GM18511 (cell line): ENCODE measurements at regions not wholly inside any gene's neighbourhood (a gene's known extent, or its start where the extent isn't known, plus 50 kb on each side); places are given as distances from the start of the nearest gene placed in this dataset.
"Not testable (repeated sequence)": the region's sequence is repeated elsewhere in the genome, so short reads cannot be mapped to it uniquely, and the experiment has no call there.

ENCODE experiments used
- ATAC-seq: cut with Tn5 transposase; IDR thresholded peaks from one replicate; pipeline ENCODE4 v1.9.1; 2021; ENCODE audit warnings: mild to moderate bottlenecking, moderate library complexity; ENCODE audit not compliant: unreplicated experiment

DNA sequence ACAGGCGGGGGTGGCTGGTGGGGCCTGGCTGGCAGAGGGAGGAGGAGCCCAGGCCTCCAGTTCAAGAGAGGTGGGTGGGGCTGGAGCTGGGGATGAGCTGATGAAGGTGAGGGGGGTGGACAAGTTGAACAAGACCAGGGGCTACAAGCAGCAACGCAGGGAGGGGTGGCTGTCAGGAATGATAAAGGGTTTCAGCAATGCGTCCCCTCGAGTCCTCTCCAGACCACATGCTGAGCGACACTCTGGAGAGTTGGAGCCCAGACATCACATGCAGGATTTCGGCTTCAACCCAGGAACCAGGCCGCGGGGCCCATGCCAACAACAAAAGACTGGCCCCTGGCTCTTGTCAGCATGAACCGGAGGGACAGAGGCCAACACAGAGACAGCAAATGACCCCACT lies 480.3 kb downstream of the BRD1 start:
- ATAC-seq = no peak

GRCh38 chr22:49345896-49346295 lies 481.8 kb downstream of the BRD1 start:
- no peak for ATAC-seq

DNA sequence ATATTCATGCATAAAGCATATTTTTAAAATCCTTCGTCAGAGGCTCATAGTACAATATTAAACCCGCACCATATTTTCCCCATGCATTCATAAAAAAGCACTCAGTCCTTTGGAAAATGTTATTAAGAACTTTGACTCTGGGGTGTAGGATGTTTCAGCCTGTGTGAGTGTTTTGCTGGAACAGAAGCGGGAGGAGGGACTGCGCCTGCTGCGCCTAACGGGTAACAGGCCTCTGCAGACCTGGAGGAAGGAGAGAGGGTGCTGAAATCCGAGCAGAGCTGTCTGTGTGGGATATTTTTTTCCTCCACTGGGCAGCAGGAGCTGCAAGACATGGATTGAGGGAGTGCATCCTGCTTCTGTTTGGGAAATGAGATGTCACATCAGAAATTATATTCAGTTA lies 483.0 kb downstream of the BRD1 start:
- no peak for ATAC-seq

GRCh38 chr22:49344161-49344560 lies 483.5 kb downstream of the BRD1 start:
- ATAC-seq = no peak

DNA sequence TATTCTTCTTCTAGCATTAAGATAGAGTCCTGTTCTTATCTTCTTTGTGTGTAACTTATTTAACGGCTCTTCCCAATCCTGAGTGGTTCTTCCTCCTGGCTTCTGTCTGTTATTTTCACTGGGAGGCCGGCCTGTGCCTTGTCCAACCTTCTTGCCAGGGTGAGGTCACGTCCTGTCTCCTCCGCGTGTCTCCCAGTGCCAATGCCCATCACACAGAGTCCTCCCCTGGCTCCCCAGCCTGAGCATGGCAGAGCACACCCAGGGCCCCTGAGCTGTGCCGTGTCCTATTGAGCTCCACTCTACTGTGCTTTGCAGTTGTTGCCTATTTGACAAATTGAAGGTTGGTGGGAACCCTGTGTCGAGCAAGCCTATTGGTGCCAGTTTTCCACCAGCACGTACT lies 487.3 kb downstream of the BRD1 start:
- ATAC-seq = no peak

GRCh38 chr22:49336483-49336882 lies 491.2 kb downstream of the BRD1 start:
- not testable (repeated sequence) for ATAC-seq

DNA sequence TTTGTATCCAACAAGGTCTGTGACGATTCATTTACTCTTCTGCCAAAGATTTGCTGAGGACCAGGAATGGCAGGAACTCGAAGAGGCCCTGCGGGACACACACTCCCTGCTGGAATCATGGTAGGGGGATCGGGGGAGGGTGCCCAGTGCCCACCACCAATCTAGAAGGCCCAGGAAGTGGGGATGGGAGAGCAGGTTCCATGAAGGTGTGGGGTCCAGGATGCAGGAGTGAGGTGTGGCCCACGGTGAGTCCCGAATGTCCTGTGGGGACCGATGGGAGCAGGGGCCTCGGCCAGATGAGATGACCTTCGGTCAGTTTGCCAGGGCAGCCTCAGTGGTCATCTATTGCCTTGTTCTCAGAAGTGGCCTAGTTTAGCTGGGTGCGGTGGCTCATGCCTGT lies 492.7 kb downstream of the BRD1 start:
- ATAC-seq = no peak

- ATAC-seq = no peak
Measured at GRCh38 chr22:49334449-49334789, 493.3 kb downstream of the BRD1 start.

GRCh38 chr22:49333206-49333605 lies 494.5 kb downstream of the BRD1 start:
- no peak for ATAC-seq

- no peak for ATAC-seq
Measured at GRCh38 chr22:49332691-49333090, 495.0 kb downstream of the BRD1 start.

GRCh38 chr22:49331878-49332277 lies 495.8 kb downstream of the BRD1 start:
- no peak for ATAC-seq

DNA sequence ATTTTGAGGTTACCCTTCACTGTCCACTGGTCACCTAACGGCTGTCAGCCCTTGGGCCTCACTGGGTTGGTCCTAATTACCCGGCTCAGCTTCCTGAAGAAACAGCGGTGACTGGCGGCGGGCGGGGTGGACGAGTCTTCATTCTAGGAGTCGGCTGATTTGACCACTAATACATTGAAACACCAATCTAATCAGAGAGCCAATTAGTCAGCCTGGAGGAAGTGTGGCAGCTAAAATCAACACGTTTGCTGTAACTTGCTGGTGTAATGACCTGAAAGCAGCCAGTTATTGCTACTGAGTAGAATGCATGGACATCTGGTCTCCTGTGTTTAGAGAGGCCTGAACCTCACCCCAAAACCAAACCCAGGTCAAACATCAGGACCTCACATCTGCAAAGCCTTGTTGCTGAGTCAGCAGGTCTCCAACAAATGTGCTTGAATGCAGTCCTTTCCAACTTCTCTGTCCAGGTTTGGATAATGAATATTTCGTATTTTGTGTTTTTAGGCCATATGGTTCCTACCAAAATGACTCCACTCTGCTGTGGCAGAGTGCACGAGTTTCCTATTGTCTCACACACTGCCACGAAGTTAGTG lies 496.4 kb downstream of the BRD1 start:
- ATAC-seq = no peak

- ATAC-seq = no peak
Measured at GRCh38 chr22:49330421-49331222, 497.1 kb downstream of the BRD1 start.

GRCh38 chr22:49329636-49330035 lies 498.0 kb downstream of the BRD1 start:
- no peak for ATAC-seq

DNA sequence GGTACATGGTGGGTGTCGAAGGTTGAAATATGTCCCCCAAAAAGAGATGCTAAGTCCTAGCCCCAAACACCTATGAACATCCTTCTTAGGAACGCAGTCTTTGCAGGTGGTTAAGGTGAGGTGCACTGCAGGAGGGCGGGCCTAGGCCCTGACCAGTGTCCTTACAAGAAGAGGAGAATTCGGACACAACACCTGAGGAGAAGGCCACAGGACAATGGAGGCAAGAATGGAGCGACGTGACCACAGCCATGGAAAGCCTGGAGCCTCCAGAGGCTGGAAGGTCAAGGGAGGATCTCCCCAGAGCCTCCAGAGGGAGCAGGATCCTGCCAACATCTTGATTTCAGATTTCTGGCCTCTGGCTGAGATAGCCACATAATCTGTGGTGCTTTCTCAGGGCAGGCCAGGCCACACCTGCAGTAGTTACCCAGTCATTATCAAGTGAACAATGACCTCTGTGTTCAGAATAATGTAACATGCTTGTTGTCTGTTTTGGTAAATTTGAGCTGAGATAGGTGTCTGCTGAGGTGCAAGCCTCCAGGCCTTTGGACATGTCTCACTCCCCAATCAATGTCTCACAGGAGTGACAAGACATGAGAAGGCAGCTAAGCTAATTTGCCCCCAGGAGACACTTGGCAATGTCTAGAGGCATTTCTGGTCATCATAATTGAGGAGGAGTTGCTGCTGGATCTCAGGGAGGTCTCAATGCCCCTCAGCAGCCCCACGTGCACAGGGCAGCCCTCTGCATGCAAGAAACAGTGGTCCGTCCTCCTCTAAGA lies 498.9 kb downstream of the BRD1 start:
- no peak for ATAC-seq

DNA sequence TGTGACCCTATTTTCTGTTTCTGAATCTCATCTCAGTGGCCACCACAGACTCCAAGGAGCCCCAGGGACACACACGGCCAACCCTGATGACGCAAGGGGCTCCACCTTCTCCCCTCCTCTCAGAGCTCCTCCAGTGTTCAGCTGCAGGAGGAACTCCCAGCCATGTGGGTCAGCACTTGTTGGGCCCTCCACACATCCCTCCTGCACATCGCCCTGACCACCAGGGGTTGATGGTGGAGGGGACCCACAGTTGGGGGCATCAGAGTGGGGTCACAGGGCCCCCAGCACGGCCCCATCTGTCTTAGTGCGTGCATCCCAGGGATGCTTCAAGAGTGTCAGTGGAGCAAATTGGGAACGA lies 499.6 kb downstream of the BRD1 start:
- ATAC-seq = no peak

DNA sequence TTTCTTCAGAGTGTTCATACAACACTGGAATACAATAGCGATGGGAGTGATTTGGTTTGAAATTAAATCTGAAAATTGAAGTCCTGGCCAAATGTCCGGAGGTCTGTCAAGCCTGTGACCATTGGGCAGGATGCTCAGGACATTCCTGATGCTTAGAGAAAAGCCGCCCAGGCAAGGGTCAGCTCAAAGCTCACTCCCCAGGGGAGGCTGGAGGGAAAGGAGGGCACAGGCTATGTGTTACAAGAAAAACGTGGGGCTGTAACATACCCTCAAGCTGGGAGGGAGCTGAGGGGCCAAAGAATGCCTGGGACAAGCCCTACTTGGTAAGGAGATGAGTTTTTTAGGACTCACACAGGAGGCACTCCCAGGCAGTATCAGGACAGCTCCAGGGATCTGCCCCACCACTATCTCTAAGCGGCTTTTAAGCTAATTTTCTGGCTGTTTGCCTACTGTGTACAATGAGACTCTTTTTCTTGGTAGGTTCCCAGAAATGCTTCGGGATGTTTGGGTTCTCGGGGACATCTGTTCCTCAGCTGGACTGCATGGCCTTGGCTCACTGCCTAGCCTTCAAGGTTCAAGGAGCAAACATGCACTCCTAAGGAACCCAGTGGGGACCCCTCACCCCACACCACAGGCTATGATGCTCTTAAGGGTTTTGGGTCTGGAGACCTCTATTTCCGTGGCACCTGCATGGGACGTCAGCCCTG lies 500.1 kb downstream of the BRD1 start:
- ATAC-seq = no peak

DNA sequence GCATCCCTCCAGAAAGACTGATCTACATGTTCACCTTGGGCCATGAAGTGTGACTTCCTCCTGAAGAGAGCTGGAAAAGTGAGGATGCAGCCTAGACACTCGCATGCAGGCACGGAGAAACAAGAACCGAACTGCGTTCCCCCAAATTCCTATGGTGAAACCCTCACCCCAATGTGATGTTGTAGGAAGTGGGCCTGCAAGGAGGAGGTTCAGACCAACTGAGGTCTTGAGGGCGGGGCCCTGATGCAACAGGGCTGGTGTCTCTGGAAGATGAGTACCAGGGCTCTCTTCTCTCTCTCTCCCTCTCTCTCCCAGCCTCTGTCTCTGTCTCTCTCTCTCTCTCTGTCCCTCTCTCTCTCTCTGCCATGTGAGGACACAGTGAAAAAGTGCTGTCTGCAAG lies 501.1 kb downstream of the BRD1 start:
- ATAC-seq = no peak

DNA sequence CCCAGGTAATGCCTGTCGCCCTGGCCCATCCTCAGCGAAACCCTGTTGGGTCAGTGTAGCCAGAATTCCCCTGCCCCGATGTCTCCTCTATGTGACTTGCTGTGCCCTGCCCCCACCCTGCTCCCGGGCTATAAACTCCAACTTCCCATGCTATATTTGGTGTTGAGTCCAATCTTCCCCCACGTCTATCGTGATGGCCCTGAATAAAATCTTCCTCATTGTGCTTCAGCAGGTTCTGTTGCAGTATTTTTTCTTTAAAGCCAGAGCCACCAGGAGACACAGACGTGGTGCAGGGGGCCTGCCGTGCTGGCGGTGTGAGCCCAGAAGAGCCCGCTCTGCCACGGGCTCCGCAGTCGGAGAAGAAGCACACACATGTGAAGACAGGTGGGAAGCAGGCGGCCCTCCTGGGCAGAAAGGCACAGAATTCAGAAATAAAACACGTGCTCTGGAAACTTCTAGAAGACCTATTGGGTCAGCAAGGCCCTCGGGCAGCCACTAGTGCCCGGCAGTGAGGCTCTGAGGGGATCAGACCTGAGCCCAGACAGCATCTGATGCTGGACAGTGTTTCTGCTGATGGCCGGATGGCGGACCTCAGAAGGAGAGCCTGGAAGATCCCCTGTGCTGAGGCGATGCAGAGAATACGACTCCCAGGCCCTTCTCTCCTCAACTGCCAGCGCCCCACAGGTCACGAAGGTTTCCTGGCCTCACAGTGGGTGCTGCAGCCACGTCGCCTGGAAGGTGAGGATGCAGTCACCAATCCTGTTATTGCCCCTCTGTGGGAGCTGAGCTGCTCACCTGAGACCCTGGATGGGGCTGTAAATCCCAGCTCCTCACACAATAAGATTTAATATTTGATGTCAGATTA lies 501.9 kb downstream of the BRD1 start:
- no peak for ATAC-seq
